ENCODE measurements at regions not wholly inside any gene's neighbourhood (a gene's known extent, or its start where the extent isn't known, plus 50 kb on each side); places are given as distances from the start of the nearest gene placed in this dataset.

- no peak for DNase-seq (ENCODE audit: extremely low spot score, unreplicated experiment)
- no peak overlapping the region for H3K4me3 Mint-ChIP-seq
- no peak for TF ChIP-seq CTCF (conservative IDR thresholded peaks at IDR 0.05)
- H3K27me3 Mint-ChIP-seq, result peaks cover 7% of the 10 kb centered on the region
- no peak overlapping the region for H3K27ac Mint-ChIP-seq
- peaks cover 11% of the 10 kb centered on the region for H3K4me1 Mint-ChIP-seq (ENCODE audit: unreplicated experiment)
- no peaks in the 10 kb centered on the region for H3K36me3 Mint-ChIP-seq
- H3K9me3 Mint-ChIP-seq, result no peaks in the 10 kb centered on the region
Observed at GRCh38 chr5:5575461-5575860, 153.0 kb downstream of the ICE1 start.

DNA sequence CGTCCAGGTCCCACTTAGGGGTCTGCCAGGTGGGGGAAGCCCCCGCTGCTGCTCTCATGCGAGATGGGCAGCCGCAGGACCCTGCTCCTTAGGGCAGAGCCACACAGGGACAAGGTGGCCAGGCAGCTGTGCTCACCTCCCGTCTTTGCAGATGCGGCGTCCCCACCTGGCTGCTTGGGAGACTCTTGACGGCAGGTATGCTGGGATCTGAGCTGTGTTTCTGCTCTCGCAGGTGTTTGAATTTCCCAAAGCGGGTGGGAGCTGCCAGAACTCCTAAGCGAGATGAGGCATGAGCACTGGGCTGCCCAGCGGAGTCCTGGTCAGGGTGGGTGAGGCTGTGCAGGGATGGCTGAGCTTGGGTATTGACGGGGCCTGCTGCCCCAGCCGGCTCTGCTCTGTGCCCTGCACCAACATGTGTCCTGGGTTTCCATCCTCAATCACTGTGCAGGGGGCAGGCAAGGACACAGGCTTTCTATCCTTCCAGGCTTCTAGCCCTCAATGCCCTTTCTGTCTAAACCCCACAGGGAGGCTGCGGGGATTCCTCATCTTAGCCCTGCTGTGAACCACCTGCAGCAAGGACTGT lies 151.4 kb downstream of the ICE1 start:
- peaks cover 11% of the 10 kb centered on the region for H3K4me1 Mint-ChIP-seq (ENCODE audit: unreplicated experiment)
- H3K4me3 Mint-ChIP-seq, result no peak overlapping the region
- TF ChIP-seq CTCF (conservative IDR thresholded peaks at IDR 0.05), result no peak
- H3K36me3 Mint-ChIP-seq, result no peaks in the 10 kb centered on the region
- no peak overlapping the region for H3K27ac Mint-ChIP-seq
- DNase-seq (ENCODE audit: extremely low spot score, unreplicated experiment), result no peak
- no peaks in the 10 kb centered on the region for H3K9me3 Mint-ChIP-seq
- peaks cover 7% of the 10 kb centered on the region for H3K27me3 Mint-ChIP-seq

DNA sequence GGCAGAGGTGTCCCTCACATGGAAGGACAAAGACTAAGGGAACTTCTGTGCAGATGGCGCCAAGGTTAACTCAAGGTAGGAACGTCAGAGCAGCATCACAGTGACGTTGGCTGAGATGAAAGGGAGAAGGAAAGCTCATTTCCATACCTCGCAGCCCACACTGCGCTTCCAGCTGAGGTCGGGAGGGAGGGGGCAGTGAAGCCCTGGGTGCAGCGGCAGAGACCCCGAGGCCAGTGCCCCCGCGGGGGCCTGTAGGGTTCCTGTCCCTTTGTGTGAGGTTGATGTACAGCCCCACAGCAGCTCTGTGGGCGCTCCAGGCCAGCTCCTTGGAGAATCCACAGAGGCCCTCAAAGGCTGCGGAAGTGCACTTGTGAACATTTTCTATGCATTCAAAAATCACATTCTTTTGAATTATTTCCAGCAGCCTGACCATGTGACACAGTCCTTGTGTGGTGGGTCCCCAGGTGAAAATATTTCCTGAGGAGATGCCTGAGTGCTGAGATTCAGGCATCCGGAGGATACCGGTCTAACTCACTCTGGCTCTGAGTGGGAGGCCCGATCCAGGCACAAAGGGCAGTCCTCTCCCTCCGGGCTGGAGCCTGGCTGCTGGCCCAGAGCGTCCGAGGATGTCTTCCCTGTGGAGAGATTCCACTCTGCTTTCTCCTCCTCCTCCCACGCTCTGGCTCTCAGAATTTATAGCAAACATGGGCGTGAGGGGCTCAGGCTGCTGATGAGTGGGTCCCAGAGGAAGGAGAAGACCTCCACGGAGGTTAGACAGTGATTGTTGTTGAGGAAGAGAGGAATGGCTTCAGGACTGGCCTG lies 150.7 kb downstream of the ICE1 start:
- TF ChIP-seq CTCF (conservative IDR thresholded peaks at IDR 0.05), result no peak
- H3K4me3 Mint-ChIP-seq, result peak overlapping the region; percentile 10
- no peak for DNase-seq (ENCODE audit: extremely low spot score, unreplicated experiment)
- no peak overlapping the region for H3K27ac Mint-ChIP-seq
- no peaks in the 10 kb centered on the region for H3K9me3 Mint-ChIP-seq
- peaks cover 7% of the 10 kb centered on the region for H3K27me3 Mint-ChIP-seq
- H3K4me1 Mint-ChIP-seq (ENCODE audit: unreplicated experiment), result peaks cover 11% of the 10 kb centered on the region
- no peaks in the 10 kb centered on the region for H3K36me3 Mint-ChIP-seq

GRCh38 chr5:5572010-5572865 lies 149.8 kb downstream of the ICE1 start:
- no peak for DNase-seq (ENCODE audit: extremely low spot score, unreplicated experiment)
- peaks cover 9% of the 10 kb centered on the region for H3K27me3 Mint-ChIP-seq
- peaks cover 11% of the 10 kb centered on the region for H3K4me1 Mint-ChIP-seq (ENCODE audit: unreplicated experiment)
- no peaks in the 10 kb centered on the region for H3K36me3 Mint-ChIP-seq
- H3K4me3 Mint-ChIP-seq, result peak overlapping the region; percentile 16
- no peaks in the 10 kb centered on the region for H3K9me3 Mint-ChIP-seq
- no peak overlapping the region for H3K27ac Mint-ChIP-seq
- no peak for TF ChIP-seq CTCF (conservative IDR thresholded peaks at IDR 0.05)

DNA sequence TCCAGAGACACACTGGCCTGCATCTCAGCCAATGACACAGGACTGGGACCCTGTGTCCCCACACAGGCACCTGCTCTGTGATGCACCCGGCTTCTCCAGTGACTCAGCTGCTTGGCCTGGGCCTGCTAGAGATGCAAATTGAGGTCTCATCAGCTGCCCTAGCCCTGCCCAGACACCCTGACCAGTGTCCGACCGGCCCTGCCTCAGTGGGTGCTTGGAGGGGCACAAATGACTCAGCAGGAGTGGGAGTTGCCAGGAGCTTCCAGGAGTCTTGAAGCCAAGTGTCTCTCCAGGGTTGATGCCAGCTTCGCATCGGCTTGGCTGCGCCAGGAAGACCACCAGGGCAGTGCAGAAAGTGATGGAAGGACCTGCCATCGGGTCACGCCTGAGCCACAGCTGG lies 148.2 kb downstream of the ICE1 start:
- DNase-seq (ENCODE audit: extremely low spot score, unreplicated experiment), result no peak
- no peak for TF ChIP-seq CTCF (conservative IDR thresholded peaks at IDR 0.05)
- no peaks in the 10 kb centered on the region for H3K36me3 Mint-ChIP-seq
- H3K9me3 Mint-ChIP-seq, result no peaks in the 10 kb centered on the region
- H3K27me3 Mint-ChIP-seq, result peaks cover 6% of the 10 kb centered on the region
- no peak overlapping the region for H3K27ac Mint-ChIP-seq
- H3K4me1 Mint-ChIP-seq (ENCODE audit: unreplicated experiment), result peaks cover 11% of the 10 kb centered on the region
- no peak overlapping the region for H3K4me3 Mint-ChIP-seq
